ENCODE measurements at regions not wholly inside any gene's neighbourhood (a gene's known extent, or its start where the extent isn't known, plus 50 kb on each side); places are given as distances from the start of the nearest gene placed in this dataset.

DNA sequence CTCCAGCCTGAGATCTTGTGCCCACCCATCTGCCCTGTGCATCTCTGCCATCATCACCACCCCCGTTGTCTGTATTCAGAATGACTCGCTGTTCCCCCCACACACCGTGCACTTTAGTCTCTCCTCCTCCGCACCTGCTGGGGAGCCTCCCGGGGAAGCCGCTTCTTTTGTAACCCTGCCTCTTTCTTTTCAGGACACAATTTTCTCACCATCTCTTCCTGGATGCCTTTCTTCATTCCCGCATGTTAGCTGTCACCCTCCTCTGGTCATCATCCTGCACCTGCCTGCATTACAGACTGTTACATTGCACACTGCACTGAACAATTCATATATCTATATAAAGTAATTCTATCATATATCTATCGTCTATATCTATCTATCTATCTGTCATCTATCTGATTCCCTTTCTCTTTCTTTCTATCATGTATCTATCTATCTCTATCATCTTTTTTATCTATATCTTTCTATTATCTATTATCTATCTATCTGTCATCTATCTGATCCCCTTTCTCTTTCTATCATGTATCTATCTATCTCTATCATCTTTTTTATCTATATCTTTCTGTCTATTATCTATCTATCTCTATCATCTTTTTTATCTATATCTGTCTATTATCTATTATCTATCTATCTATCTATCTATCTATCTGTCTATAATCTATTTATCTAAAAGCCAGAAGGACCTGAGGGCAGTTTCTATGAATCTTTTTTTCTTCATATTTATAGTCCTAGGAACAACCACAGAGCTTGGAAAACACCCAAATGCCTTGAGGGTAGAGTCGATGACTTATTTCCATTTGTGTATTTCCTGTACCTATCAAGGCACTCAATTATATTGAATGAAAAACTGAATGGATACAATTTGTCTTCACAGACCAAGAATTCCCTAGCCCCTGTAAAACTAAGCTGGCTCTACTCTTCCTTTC is 642.5 kb downstream of the ACTR3B start:
- Mint-ChIP-seq H3K27ac (ENCODE audit: low read depth, unreplicated experiment) (no peak overlapping the region), H3K4me1 (ENCODE audit: insufficient read depth, unreplicated experiment) (peaks cover 6% of the 10 kb centered on the region), H3K4me3 (ENCODE audit: unreplicated experiment) (no peak overlapping the region), H3K9me3 (ENCODE audit: unreplicated experiment) (peaks cover 20% of the 10 kb centered on the region), H3K27me3 (ENCODE audit: insufficient read depth, unreplicated experiment) (no peaks in the 10 kb centered on the region), H3K36me3 (ENCODE audit: insufficient read depth, unreplicated experiment) (peaks cover 11% of the 10 kb centered on the region)
- intact Hi-C loops (cut with micrococcal nuclease): no loop called here
- TF ChIP-seq, protein P1, sequence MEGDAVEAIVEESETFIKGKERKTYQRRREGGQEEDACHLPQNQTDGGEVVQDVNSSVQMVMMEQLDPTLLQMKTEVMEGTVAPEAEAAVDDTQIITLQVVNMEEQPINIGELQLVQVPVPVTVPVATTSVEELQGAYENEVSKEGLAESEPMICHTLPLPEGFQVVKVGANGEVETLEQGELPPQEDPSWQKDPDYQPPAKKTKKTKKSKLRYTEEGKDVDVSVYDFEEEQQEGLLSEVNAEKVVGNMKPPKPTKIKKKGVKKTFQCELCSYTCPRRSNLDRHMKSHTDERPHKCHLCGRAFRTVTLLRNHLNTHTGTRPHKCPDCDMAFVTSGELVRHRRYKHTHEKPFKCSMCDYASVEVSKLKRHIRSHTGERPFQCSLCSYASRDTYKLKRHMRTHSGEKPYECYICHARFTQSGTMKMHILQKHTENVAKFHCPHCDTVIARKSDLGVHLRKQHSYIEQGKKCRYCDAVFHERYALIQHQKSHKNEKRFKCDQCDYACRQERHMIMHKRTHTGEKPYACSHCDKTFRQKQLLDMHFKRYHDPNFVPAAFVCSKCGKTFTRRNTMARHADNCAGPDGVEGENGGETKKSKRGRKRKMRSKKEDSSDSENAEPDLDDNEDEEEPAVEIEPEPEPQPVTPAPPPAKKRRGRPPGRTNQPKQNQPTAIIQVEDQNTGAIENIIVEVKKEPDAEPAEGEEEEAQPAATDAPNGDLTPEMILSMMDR (IDR thresholded peaks at IDR 0.05; ENCODE audit: unreplicated experiment): no peak
- ChIA-PET POLR2A (interaction anchor here (0.6 kb wide), 1 partner anchor 69 kb away, joined by 3 read pairs; no protein-coding TSS in a partner anchor), CTCF (interaction anchor here (0.7 kb wide), 1 partner anchor 24 kb away, joined by 4 read pairs; no protein-coding TSS in a partner anchor)
- DNase-seq (ENCODE audit: unreplicated experiment): no peak
- no TSS peak for BruUV-seq (replicated peaks)

DNA sequence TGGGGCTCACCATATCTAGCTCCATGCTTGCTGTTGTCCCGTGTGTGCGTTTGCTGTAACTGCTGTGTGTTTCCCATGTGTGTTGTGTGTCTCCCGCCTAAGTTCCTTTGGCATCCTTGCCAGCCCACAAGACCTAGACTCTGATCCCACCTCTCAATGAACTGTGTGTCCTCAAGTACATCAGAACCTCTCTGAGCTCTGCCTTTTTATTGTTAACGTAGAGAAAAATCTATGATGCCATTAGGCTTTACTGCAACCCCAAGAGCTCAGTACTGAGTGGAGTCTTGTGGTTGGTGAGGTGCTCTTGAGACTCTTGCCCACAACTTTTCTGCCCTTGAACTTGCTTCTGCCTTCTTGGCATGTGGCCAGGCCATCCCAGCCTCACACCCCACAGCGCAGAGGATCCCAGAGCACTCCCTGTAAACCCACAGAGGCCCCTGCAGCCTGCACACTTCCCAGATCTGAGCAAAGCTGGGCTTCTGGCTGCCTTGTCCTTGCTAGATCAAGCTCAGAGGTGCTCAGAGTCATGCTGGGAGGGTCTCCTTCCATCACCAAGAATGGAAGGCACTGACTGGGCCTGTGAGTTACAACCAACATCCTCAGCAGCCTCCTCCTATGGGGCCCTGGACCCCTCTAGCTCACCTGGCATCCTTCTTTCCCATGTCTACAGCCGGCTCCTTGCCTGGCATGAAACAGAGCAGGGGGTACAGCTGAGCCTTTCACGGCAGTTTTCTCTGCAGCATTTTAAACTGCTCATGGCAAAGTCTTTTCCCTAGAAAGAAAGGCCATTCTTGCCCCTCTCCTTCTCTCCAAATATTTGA is 643.4 kb downstream of the ACTR3B start:
- H3K9me3 Mint-ChIP-seq (ENCODE audit: unreplicated experiment): peaks cover 26% of the 10 kb centered on the region

GRCh38 chr7:153404124-153404523 is 644.6 kb downstream of the ACTR3B start:
- CTCF ChIA-PET: no interaction called here
- H3K9me3 Mint-ChIP-seq (ENCODE audit: unreplicated experiment): peaks cover 34% of the 10 kb centered on the region
- no TSS peak for BruUV-seq (replicated peaks)

More for the DNA sequence above, 643.4 kb downstream of the ACTR3B start:
- POLR2A ChIA-PET: interaction anchor here (0.6 kb wide), 1 partner anchor 299 kb away, joined by 3 read pairs; no protein-coding TSS in a partner anchor
- intact Hi-C loops (cut with micrococcal nuclease): no loop called here
- DNase-seq (ENCODE audit: unreplicated experiment): no peak
- Mint-ChIP-seq H3K4me1 (ENCODE audit: insufficient read depth, unreplicated experiment) (peaks cover 6% of the 10 kb centered on the region), H3K36me3 (ENCODE audit: insufficient read depth, unreplicated experiment) (peaks cover 11% of the 10 kb centered on the region), H3K27ac (ENCODE audit: low read depth, unreplicated experiment) (no peak overlapping the region), H3K4me3 (ENCODE audit: unreplicated experiment) (no peak overlapping the region), H3K27me3 (ENCODE audit: insufficient read depth, unreplicated experiment) (no peaks in the 10 kb centered on the region)
- BruUV-seq (replicated peaks): no TSS peak
- TF ChIP-seq, protein P1 (IDR thresholded peaks at IDR 0.05; ENCODE audit: unreplicated experiment): no peak
- CTCF ChIA-PET: interaction anchor here (0.7 kb wide), 1 partner anchor 24 kb away, joined by 4 read pairs; no protein-coding TSS in a partner anchor

More at GRCh38 chr7:153404124-153404523, 644.6 kb downstream of the ACTR3B start:
- Mint-ChIP-seq H3K4me3 (ENCODE audit: unreplicated experiment) (no peak overlapping the region), H3K36me3 (ENCODE audit: insufficient read depth, unreplicated experiment) (peaks cover 11% of the 10 kb centered on the region), H3K27me3 (ENCODE audit: insufficient read depth, unreplicated experiment) (no peaks in the 10 kb centered on the region), H3K27ac (ENCODE audit: low read depth, unreplicated experiment) (no peak overlapping the region), H3K4me1 (ENCODE audit: insufficient read depth, unreplicated experiment) (peaks cover 6% of the 10 kb centered on the region)
- TF ChIP-seq, protein P1 (IDR thresholded peaks at IDR 0.05; ENCODE audit: unreplicated experiment): no peak
- DNase-seq (ENCODE audit: unreplicated experiment): no peak
- POLR2A ChIA-PET: no interaction called here
- intact Hi-C loops (cut with micrococcal nuclease): no loop called here
